Thoracic aorta (tissue), 2 donors: ENCODE measurements at regions not wholly inside any gene's neighbourhood (a gene's known extent, or its start where the extent isn't known, plus 50 kb on each side); places are given as distances from the start of the nearest gene placed in this dataset.
"Not testable (repeated sequence)": the region's sequence is repeated elsewhere in the genome, so short reads cannot be mapped to it uniquely, and the experiment has no call there.

Source experiments
- ATAC-seq: fragments of 150-250 bp; one replicate; pipeline ENCODE4 v1.8.0; 2017; ENCODE audit warnings: low read depth; ENCODE audit not compliant: insufficient number of reproducible peaks, low FRiP score
- DNase-seq: peaks from one replicate; pipeline ENCODE4 v3.0.0-alpha.2; 2020; ENCODE audit warnings: low spot score
- H3K27ac ChIP-seq, 2 donors: fragments of 200-600 bp; sonication (generic); 1 replicate in 1 of 2; 2 replicates in 1 of 2; pipeline ENCODE4 v1.5.1; 2016; ENCODE audit warnings: mild to moderate bottlenecking in 2 of 2, moderate library complexity in 2 of 2
- H3K27me3 ChIP-seq: fragments of 200-600 bp; sonication (generic); replicated peaks from 2 replicates; pipeline ENCODE4 v1.6.0; 2016; ENCODE audit warnings: mild to moderate bottlenecking; ENCODE audit not compliant: insufficient read depth
- H3K36me3 ChIP-seq: fragments of 200-600 bp; sonication (generic); one replicate; pipeline ENCODE4 v1.5.1; 2016
- H3K4me1 ChIP-seq, 2 donors: fragments of 200-600 bp; sonication (generic); 1 replicate in 1 of 2; 2 replicates in 1 of 2; pipeline versions ENCODE4 v1.5.1 to v1.6.0; 2016; ENCODE audit warnings: low read depth in 2 of 2, mild to moderate bottlenecking in 1 of 2; ENCODE audit not compliant: control insufficient read depth in 1 of 2
- H3K4me3 ChIP-seq: fragments of 200-600 bp; sonication (generic); 2 replicates; pipeline ENCODE4 v1.5.1; 2016; ENCODE audit warnings: mild to moderate bottlenecking
- H3K9me3 ChIP-seq: fragments of 200-600 bp; sonication (generic); 2 replicates; pipeline ENCODE4 v1.5.1; 2016
- CTCF ChIP-seq: fragments of 200-600 bp; sonication (generic); IDR thresholded peaks from one replicate; pipeline ENCODE4 v1.5.1; 2019; ENCODE audit warnings: antibody characterized with exemption

- peaks cover 24 to 27% of the 10 kb centered on the region in 2 donors for H3K4me1 ChIP-seq
- no peak for ATAC-seq
- no peaks in the 10 kb centered on the region for H3K27me3 ChIP-seq
- no peak for DNase-seq
- no peaks in the 10 kb centered on the region for H3K36me3 ChIP-seq
- no peak overlapping the region for H3K4me3 ChIP-seq
- no peaks in the 10 kb centered on the region for H3K9me3 ChIP-seq
- no peak overlapping the region for H3K27ac ChIP-seq
- TF ChIP-seq CTCF: no peak
These were observed 1099.5 kb upstream of the INTU start for GRCh38 chr4:126533146-126533805.

GRCh38 chr4:126539771-126540170 lies 1093.0 kb upstream of the INTU start:
- Histone ChIP-seq H3K4me1 (peaks cover 0 to 15% of the 10 kb centered on the region in 2 donors), H3K9me3 (no peaks in the 10 kb centered on the region), H3K27me3 (no peaks in the 10 kb centered on the region), H3K36me3 (no peaks in the 10 kb centered on the region), H3K27ac (no peak overlapping the region), H3K4me3 (no peak overlapping the region)
- no peak for TF ChIP-seq CTCF
- no peak for DNase-seq
- no peak for ATAC-seq

GRCh38 chr4:126541820-126542219 lies 1090.9 kb upstream of the INTU start:
- no peak for DNase-seq
- Histone ChIP-seq H3K9me3 (no peaks in the 10 kb centered on the region), H3K4me1 (peaks cover 0 to 15% of the 10 kb centered on the region in 2 donors), H3K27me3 (no peaks in the 10 kb centered on the region), H3K27ac (no peak overlapping the region), H3K4me3 (no peak overlapping the region), H3K36me3 (no peaks in the 10 kb centered on the region)
- no peak for TF ChIP-seq CTCF
- no peak for ATAC-seq

- TF ChIP-seq CTCF: no peak
- Histone ChIP-seq H3K9me3 (no peaks in the 10 kb centered on the region), H3K4me3 (no peak overlapping the region), H3K4me1 (peaks cover 0 to 15% of the 10 kb centered on the region in 2 donors), H3K27me3 (no peaks in the 10 kb centered on the region), H3K36me3 (no peaks in the 10 kb centered on the region), H3K27ac (no peak overlapping the region)
- DNase-seq (no peak), ATAC-seq (no peak)
These were observed 1088.5 kb upstream of the INTU start for GRCh38 chr4:126544276-126544675.

GRCh38 chr4:126546197-126546596 lies 1086.6 kb upstream of the INTU start:
- peaks cover 0 to 15% of the 10 kb centered on the region in 2 donors for H3K4me1 ChIP-seq
- H3K36me3 ChIP-seq, H3K27me3 ChIP-seq, ATAC-seq, H3K27ac ChIP-seq, H3K4me3 ChIP-seq, DNase-seq, H3K9me3 ChIP-seq: not testable (repeated sequence)

- H3K36me3 ChIP-seq: no peaks in the 10 kb centered on the region
- no peak for ATAC-seq
- H3K27me3 ChIP-seq: no peaks in the 10 kb centered on the region
- TF ChIP-seq CTCF: no peak
- H3K27ac ChIP-seq: no peak overlapping the region
- DNase-seq: no peak
- H3K9me3 ChIP-seq: no peaks in the 10 kb centered on the region
- H3K4me3 ChIP-seq: no peak overlapping the region
- peaks cover 0 to 7% of the 10 kb centered on the region in 2 donors for H3K4me1 ChIP-seq
These were observed 1085.4 kb upstream of the INTU start for GRCh38 chr4:126547352-126547751.
